ENCODE measurements at regions not wholly inside any gene's neighbourhood (a gene's known extent, or its start where the extent isn't known, plus 50 kb on each side); places are given as distances from the start of the nearest gene placed in this dataset.

GRCh38 chr18:61606759-61607158 is 273.5 kb downstream of the CDH20 start:
- H3K27me3 ChIP-seq, result no peaks in the 10 kb centered on the region
- no peaks in the 10 kb centered on the region for H3K9me3 ChIP-seq
- no peaks in the 10 kb centered on the region for H3K36me3 ChIP-seq
- no peaks in the 10 kb centered on the region for H3K4me1 ChIP-seq
- no peak for TF ChIP-seq CTCF (IDR thresholded peaks at IDR 0.05; ENCODE audit: low read depth, low read length)
- DNase-seq, result no peak
- no peak overlapping the region for H3K4me3 ChIP-seq (ENCODE audit: low read depth, low read length)

- no peaks in the 10 kb centered on the region for H3K36me3 ChIP-seq
Measured at GRCh38 chr18:61606068-61606660, 272.9 kb downstream of the CDH20 start.

GRCh38 chr18:61605376-61606067 is 272.3 kb downstream of the CDH20 start:
- no peaks in the 10 kb centered on the region for H3K9me3 ChIP-seq
- no peak overlapping the region for H3K4me3 ChIP-seq (ENCODE audit: low read depth, low read length)
- H3K36me3 ChIP-seq, result no peaks in the 10 kb centered on the region
- no peak for DNase-seq
- H3K4me1 ChIP-seq, result no peaks in the 10 kb centered on the region
- TF ChIP-seq CTCF (IDR thresholded peaks at IDR 0.05; ENCODE audit: low read depth, low read length), result no peak
- H3K27me3 ChIP-seq, result no peaks in the 10 kb centered on the region

More at GRCh38 chr18:61606068-61606660, 272.9 kb downstream of the CDH20 start:
- no peaks in the 10 kb centered on the region for H3K4me1 ChIP-seq
- no peak for DNase-seq
- H3K4me3 ChIP-seq (ENCODE audit: low read depth, low read length), result no peak overlapping the region
- no peak for TF ChIP-seq CTCF (IDR thresholded peaks at IDR 0.05; ENCODE audit: low read depth, low read length)
- H3K9me3 ChIP-seq, result no peaks in the 10 kb centered on the region
- H3K27me3 ChIP-seq, result no peaks in the 10 kb centered on the region

Data from BE2C (cell line).